Caki2 (cell line): ENCODE measurements at regions not wholly inside any gene's neighbourhood (a gene's known extent, or its start where the extent isn't known, plus 50 kb on each side); places are given as distances from the start of the nearest gene placed in this dataset.
A peak's percentile ranks its signal among the peaks of the same experiment; 100 is the strongest.
"Not testable (repeated sequence)": the region's sequence is repeated elsewhere in the genome, so short reads cannot be mapped to it uniquely, and the experiment has no call there.

ENCODE experiments used
- DNase-seq: peaks from one replicate; pipeline ENCODE4 v3.0.0-alpha.2; 2015; ENCODE audit warnings: low read depth
- in situ Hi-C: cut with HindIII; loops from 2 replicates; pipeline ENCODE4 v1.10.0; 2016; ENCODE audit warnings: low sequenced_read_pairs, low pct_unique_long_range_greater_than_20kb, mixed read lengths

GRCh38 chr6:91097364-91097763 is 510.5 kb upstream of the MAP3K7 start:
- no peak for DNase-seq
- in situ Hi-C loops: no loop called here

GRCh38 chr6:91094806-91095475 is 508.1 kb upstream of the MAP3K7 start:
- in situ Hi-C loops: no loop called here
- DNase-seq: peak; percentile 16

- DNase-seq: no peak
- in situ Hi-C loops: no loop called here
Measured at GRCh38 chr6:91094341-91094740, 507.5 kb upstream of the MAP3K7 start.

GRCh38 chr6:91088976-91089375 is 502.1 kb upstream of the MAP3K7 start:
- in situ Hi-C loops: no loop called here

GRCh38 chr6:91088515-91088914 is 501.6 kb upstream of the MAP3K7 start:
- no peak for DNase-seq
- in situ Hi-C loops: no loop called here

More at GRCh38 chr6:91088976-91089375, 502.1 kb upstream of the MAP3K7 start:
- no peak for DNase-seq

GRCh38 chr6:91087908-91088307 is 501.0 kb upstream of the MAP3K7 start:
- DNase-seq: no peak

GRCh38 chr6:91083211-91083610 is 496.3 kb upstream of the MAP3K7 start:
- in situ Hi-C loops: no loop called here
- no peak for DNase-seq

More at GRCh38 chr6:91087908-91088307, 501.0 kb upstream of the MAP3K7 start:
- in situ Hi-C loops: no loop called here

GRCh38 chr6:91082311-91082832 is 495.5 kb upstream of the MAP3K7 start:
- peak; percentile 33 for DNase-seq
- in situ Hi-C loops: no loop called here

GRCh38 chr6:91081452-91082067 is 494.7 kb upstream of the MAP3K7 start:
- in situ Hi-C loops: no loop called here
- DNase-seq: peak; percentile 45

- in situ Hi-C loops: no loop called here
- no peak for DNase-seq
Measured at GRCh38 chr6:91080871-91081270, 494.0 kb upstream of the MAP3K7 start.

GRCh38 chr6:91079969-91080368 is 493.1 kb upstream of the MAP3K7 start:
- in situ Hi-C loops: no loop called here
- no peak for DNase-seq

- in situ Hi-C loops: no loop called here
- no peak for DNase-seq
Measured at GRCh38 chr6:91075244-91075976, 488.5 kb upstream of the MAP3K7 start.

- in situ Hi-C loops: no loop called here
- no peak for DNase-seq
Measured at GRCh38 chr6:91063362-91063761, 476.5 kb upstream of the MAP3K7 start.

GRCh38 chr6:91057689-91058088 is 470.8 kb upstream of the MAP3K7 start:
- no peak for DNase-seq
- in situ Hi-C loops: no loop called here

- in situ Hi-C loops: no loop called here
Measured at GRCh38 chr6:91055959-91056358, 469.1 kb upstream of the MAP3K7 start.

GRCh38 chr6:91052473-91053450 is 465.9 kb upstream of the MAP3K7 start:
- DNase-seq, in situ Hi-C loops: not testable (repeated sequence)

More at GRCh38 chr6:91055959-91056358, 469.1 kb upstream of the MAP3K7 start:
- no peak for DNase-seq

- in situ Hi-C loops: no loop called here
- peak; percentile 12 for DNase-seq
Measured at GRCh38 chr6:91045161-91045560, 458.3 kb upstream of the MAP3K7 start.

GRCh38 chr6:91043751-91044150 is 456.9 kb upstream of the MAP3K7 start:
- in situ Hi-C loops: no loop called here
- peak; percentile 35 for DNase-seq
